ENCODE measurements at regions not wholly inside any gene's neighbourhood (a gene's known extent, or its start where the extent isn't known, plus 50 kb on each side); places are given as distances from the start of the nearest gene placed in this dataset.

- H3K27ac ChIP-seq (ENCODE audit: poor library complexity, severe bottlenecking) = no peak overlapping the region
- no peaks in the 10 kb centered on the region for H3K9me3 ChIP-seq (ENCODE audit: severe bottlenecking)
- ATAC-seq (ENCODE audit: low read depth) = no peak
- H3K27me3 ChIP-seq (ENCODE audit: insufficient read depth, poor library complexity, severe bottlenecking) = no peaks in the 10 kb centered on the region
- no peak for DNase-seq (ENCODE audit: low spot score)
- no peaks in the 10 kb centered on the region for H3K4me1 ChIP-seq (ENCODE audit: insufficient read depth, poor library complexity, severe bottlenecking)
- H3K36me3 ChIP-seq (ENCODE audit: low read depth) = no peaks in the 10 kb centered on the region
- no peak for TF ChIP-seq CTCF (IDR thresholded peaks at IDR 0.05; ENCODE audit: poor library complexity, severe bottlenecking)
- no peak overlapping the region for H3K4me3 ChIP-seq (ENCODE audit: severe bottlenecking)
Measured at GRCh38 chr14:98312006-98312405, 960.0 kb downstream of the BCL11B start.

- ATAC-seq (ENCODE audit: low read depth) (no peak), DNase-seq (ENCODE audit: low spot score) (no peak)
- H3K27me3 ChIP-seq (ENCODE audit: insufficient read depth, poor library complexity, severe bottlenecking) = no peaks in the 10 kb centered on the region
- peaks cover 4% of the 10 kb centered on the region for H3K9me3 ChIP-seq (ENCODE audit: severe bottlenecking)
- no peaks in the 10 kb centered on the region for H3K4me1 ChIP-seq (ENCODE audit: insufficient read depth, poor library complexity, severe bottlenecking)
- no peak overlapping the region for H3K4me3 ChIP-seq (ENCODE audit: severe bottlenecking)
- H3K36me3 ChIP-seq (ENCODE audit: low read depth) = no peaks in the 10 kb centered on the region
- H3K27ac ChIP-seq (ENCODE audit: poor library complexity, severe bottlenecking) = no peak overlapping the region
- TF ChIP-seq CTCF (IDR thresholded peaks at IDR 0.05; ENCODE audit: poor library complexity, severe bottlenecking) = no peak
Measured at GRCh38 chr14:98321841-98322240, 950.2 kb downstream of the BCL11B start.

DNA sequence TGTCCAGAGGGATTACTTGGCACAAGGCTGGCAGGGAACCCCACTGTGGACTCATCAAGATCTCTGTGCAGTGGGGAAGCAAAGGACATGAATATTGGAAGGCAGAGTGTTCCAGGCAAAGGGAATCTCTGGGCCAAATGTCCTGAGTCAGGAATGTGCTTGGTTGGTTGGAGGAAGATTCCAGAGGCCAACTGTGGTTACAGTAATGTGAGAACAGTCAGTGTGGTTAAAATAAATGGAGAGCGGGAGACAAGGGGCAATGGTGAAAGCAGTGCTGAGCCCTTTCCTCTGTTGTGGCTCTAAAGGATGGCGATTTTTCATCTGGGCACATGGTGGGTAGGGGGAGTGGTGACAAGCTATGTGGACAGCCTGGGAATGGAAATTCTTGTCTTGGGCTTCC, 948.2 kb downstream of the BCL11B start:
- Histone ChIP-seq H3K27me3 (ENCODE audit: insufficient read depth, poor library complexity, severe bottlenecking) (no peaks in the 10 kb centered on the region), H3K27ac (ENCODE audit: poor library complexity, severe bottlenecking) (no peak overlapping the region), H3K9me3 (ENCODE audit: severe bottlenecking) (peaks cover 3% of the 10 kb centered on the region), H3K4me1 (ENCODE audit: insufficient read depth, poor library complexity, severe bottlenecking) (no peaks in the 10 kb centered on the region), H3K4me3 (ENCODE audit: severe bottlenecking) (no peak overlapping the region), H3K36me3 (ENCODE audit: low read depth) (no peaks in the 10 kb centered on the region)
- ATAC-seq (ENCODE audit: low read depth) (no peak), DNase-seq (ENCODE audit: low spot score) (no peak)
- no peak for TF ChIP-seq CTCF (IDR thresholded peaks at IDR 0.05; ENCODE audit: poor library complexity, severe bottlenecking)

DNA sequence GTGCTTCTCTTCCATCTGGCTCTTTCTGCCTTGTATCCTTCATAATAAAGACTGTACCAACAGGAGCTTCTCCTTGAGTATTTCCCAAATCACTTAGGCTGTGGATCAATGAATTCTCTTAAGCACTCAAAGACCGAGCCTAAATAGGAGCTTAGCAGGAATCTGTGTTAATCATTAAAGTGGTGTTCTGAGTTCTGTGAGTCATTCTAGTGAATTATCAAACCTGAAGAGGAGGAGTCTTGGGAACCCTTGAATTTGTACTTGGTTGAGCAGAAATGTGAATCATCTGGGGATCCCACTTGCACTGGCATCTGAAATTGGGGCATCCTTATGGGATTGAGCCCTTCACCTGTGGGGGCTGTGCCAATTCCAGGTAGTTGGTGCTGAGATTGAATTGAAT, 946.2 kb downstream of the BCL11B start:
- no peak for TF ChIP-seq CTCF (IDR thresholded peaks at IDR 0.05; ENCODE audit: poor library complexity, severe bottlenecking)
- DNase-seq (ENCODE audit: low spot score) (no peak), ATAC-seq (ENCODE audit: low read depth) (no peak)
- Histone ChIP-seq H3K27ac (ENCODE audit: poor library complexity, severe bottlenecking) (no peak overlapping the region), H3K36me3 (ENCODE audit: low read depth) (no peaks in the 10 kb centered on the region), H3K9me3 (ENCODE audit: severe bottlenecking) (no peaks in the 10 kb centered on the region), H3K27me3 (ENCODE audit: insufficient read depth, poor library complexity, severe bottlenecking) (no peaks in the 10 kb centered on the region), H3K4me3 (ENCODE audit: severe bottlenecking) (no peak overlapping the region), H3K4me1 (ENCODE audit: insufficient read depth, poor library complexity, severe bottlenecking) (no peaks in the 10 kb centered on the region)

- H3K27ac ChIP-seq (ENCODE audit: poor library complexity, severe bottlenecking) = no peak overlapping the region
- H3K36me3 ChIP-seq (ENCODE audit: low read depth) = no peaks in the 10 kb centered on the region
- ATAC-seq (ENCODE audit: low read depth) = no peak
- peaks cover 8% of the 10 kb centered on the region for H3K9me3 ChIP-seq (ENCODE audit: severe bottlenecking)
- TF ChIP-seq CTCF (IDR thresholded peaks at IDR 0.05; ENCODE audit: poor library complexity, severe bottlenecking) = no peak
- H3K4me3 ChIP-seq (ENCODE audit: severe bottlenecking) = no peak overlapping the region
- H3K27me3 ChIP-seq (ENCODE audit: insufficient read depth, poor library complexity, severe bottlenecking) = no peaks in the 10 kb centered on the region
- no peaks in the 10 kb centered on the region for H3K4me1 ChIP-seq (ENCODE audit: insufficient read depth, poor library complexity, severe bottlenecking)
- no peak for DNase-seq (ENCODE audit: low spot score)
Measured at GRCh38 chr14:98328496-98328895, 943.5 kb downstream of the BCL11B start.

Data from RWPE2 (cell line).